ENCODE measurements at regions not wholly inside any gene's neighbourhood (a gene's known extent, or its start where the extent isn't known, plus 50 kb on each side); places are given as distances from the start of the nearest gene placed in this dataset.
A peak's percentile ranks its signal among the peaks of the same experiment; 100 is the strongest.

GRCh38 chr16:22685459-22685830, 128.5 kb upstream of the HS3ST2 start:
- Histone ChIP-seq H3K9me2 (ENCODE audit: insufficient read depth) (peaks cover 4% of the 10 kb centered on the region; the same call in 1 of the 2 replicates), H3K4me3 (no peak overlapping the region), H3K79me2 (replicated peaks; ENCODE audit: insufficient read depth) (no peaks in the 10 kb centered on the region), H3K4me1 (ENCODE audit: insufficient read depth) (peaks cover 5% of the 10 kb centered on the region; the same call in 1 of the 2 replicates), H3F3A (replicated peaks; ENCODE audit: low read depth) (no peaks in the 10 kb centered on the region; the same call in 1 of the 2 replicates), H3K4me2 (no peak overlapping the region), H3K27me3 (ENCODE audit: insufficient read depth) (no peaks in the 10 kb centered on the region), H3K36me3 (ENCODE audit: insufficient read depth) (peaks cover 8% of the 10 kb centered on the region; the same call in 1 of the 2 replicates), H4K20me1 (replicated peaks; ENCODE audit: insufficient read depth) (no peaks in the 10 kb centered on the region), H2AFZ (peak overlapping the region; percentile 39), H3K27ac (ENCODE audit: low read depth) (no peak overlapping the region)
- no peak for ATAC-seq
- Mint-ChIP-seq H3K4me1 (peaks cover 5% of the 10 kb centered on the region; the same call in 2 of the 3 replicates), H3K9me3 (peaks cover 16% of the 10 kb centered on the region), H3K27me3 (ENCODE audit: insufficient read depth, low read depth, poor library complexity) (peaks cover 2% of the 10 kb centered on the region), H3K4me3 (no peak overlapping the region), H3K36me3 (ENCODE audit: low read depth) (peaks cover 8% of the 10 kb centered on the region), H3K27ac (no peak overlapping the region)
- TF ChIP-seq ZNF462 (CRISPR knock-in tag; IDR thresholded peaks at IDR 0.05) (no peak), REST (IDR thresholded peaks at IDR 0.05; ENCODE audit: unreplicated experiment) (no peak), ZNF114 (CRISPR knock-in tag; IDR thresholded peaks at IDR 0.05) (no peak), CREB1 (CRISPR knock-in tag; IDR thresholded peaks at IDR 0.05; ENCODE audit: low read depth) (no peak), EZH2phosphoT487 (IDR thresholded peaks at IDR 0.05; ENCODE audit: unreplicated experiment) (no peak), CTCF (conservative IDR thresholded peaks at IDR 0.05; ENCODE audit: low read depth in 2 of 2) (no peak), STAT1 (IDR thresholded peaks at IDR 0.05; ENCODE audit: unreplicated experiment) (no peak), JUNB (IDR thresholded peaks at IDR 0.05; ENCODE audit: unreplicated experiment) (no peak), EZH2 (IDR thresholded peaks at IDR 0.05; ENCODE audit: low read depth, unreplicated experiment) (no peak)
- TF ChIP-seq, protein P1, sequence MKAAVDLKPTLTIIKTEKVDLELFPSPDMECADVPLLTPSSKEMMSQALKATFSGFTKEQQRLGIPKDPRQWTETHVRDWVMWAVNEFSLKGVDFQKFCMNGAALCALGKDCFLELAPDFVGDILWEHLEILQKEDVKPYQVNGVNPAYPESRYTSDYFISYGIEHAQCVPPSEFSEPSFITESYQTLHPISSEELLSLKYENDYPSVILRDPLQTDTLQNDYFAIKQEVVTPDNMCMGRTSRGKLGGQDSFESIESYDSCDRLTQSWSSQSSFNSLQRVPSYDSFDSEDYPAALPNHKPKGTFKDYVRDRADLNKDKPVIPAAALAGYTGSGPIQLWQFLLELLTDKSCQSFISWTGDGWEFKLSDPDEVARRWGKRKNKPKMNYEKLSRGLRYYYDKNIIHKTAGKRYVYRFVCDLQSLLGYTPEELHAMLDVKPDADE (IDR thresholded peaks at IDR 0.05): no peak
- no peak for DNase-seq (ENCODE audit: low spot score)
